Bronchial epithelial cell (primary cell): ENCODE measurements at regions not wholly inside any gene's neighbourhood (a gene's known extent, or its start where the extent isn't known, plus 50 kb on each side); places are given as distances from the start of the nearest gene placed in this dataset.

Experiments used
- DNase-seq: peaks from one replicate; pipeline ENCODE4 v3.0.0-alpha.2; 2010; ENCODE audit warnings: low read depth
- FAIRE-seq: peaks from 2 replicates; lab custom pipeline; 2011; peaks lifted over from hg19 to GRCh38; lab: Jason Lieb, UNC
- H3K27me3 ChIP-seq: 2 replicates; pipeline ENCODE4 v1.5.1; 2011; ENCODE audit warnings: low read length; ENCODE audit not compliant: control insufficient read depth, insufficient read depth
- H3K36me3 ChIP-seq: 2 replicates; pipeline ENCODE4 v1.5.1; 2011; ENCODE audit warnings: low read length; ENCODE audit not compliant: control insufficient read depth, insufficient read depth
- H3K4me3 ChIP-seq: 2 replicates; pipeline ENCODE4 v1.5.1; 2011; ENCODE audit warnings: mild to moderate bottlenecking, low read depth, low read length, control low read depth
- CTCF ChIP-seq: IDR thresholded peaks from 2 replicates; pipeline ENCODE4 v1.5.1; 2011; ENCODE audit warnings: mild to moderate bottlenecking, moderate library complexity, low read length, control low read depth, inconsistent platforms; ENCODE audit not compliant: insufficient read depth, severe bottlenecking

- DNase-seq = peak; percentile 82
- no peak for FAIRE-seq
- no peaks in the 10 kb centered on the region for H3K36me3 ChIP-seq
- H3K27me3 ChIP-seq = no peaks in the 10 kb centered on the region
- no peak overlapping the region for H3K4me3 ChIP-seq
- TF ChIP-seq CTCF = no peak
Measured at GRCh38 chr3:18732474-18732873, 307.3 kb upstream of the SATB1 start.

- FAIRE-seq (no peak), DNase-seq (no peak)
- no peak overlapping the region for H3K4me3 ChIP-seq
- no peak for TF ChIP-seq CTCF
- H3K27me3 ChIP-seq = no peaks in the 10 kb centered on the region
- H3K36me3 ChIP-seq = no peaks in the 10 kb centered on the region
Measured at GRCh38 chr3:18730491-18730890, 305.4 kb upstream of the SATB1 start.

- peak; percentile 8 for DNase-seq
- FAIRE-seq = no peak
- TF ChIP-seq CTCF = no peak
- no peak overlapping the region for H3K4me3 ChIP-seq
- H3K36me3 ChIP-seq = no peaks in the 10 kb centered on the region
- no peaks in the 10 kb centered on the region for H3K27me3 ChIP-seq
Measured at GRCh38 chr3:18729671-18730070, 304.5 kb upstream of the SATB1 start.

- H3K36me3 ChIP-seq = no peaks in the 10 kb centered on the region
- no peaks in the 10 kb centered on the region for H3K27me3 ChIP-seq
- no peak for FAIRE-seq
- peak; percentile 28 for DNase-seq
- TF ChIP-seq CTCF = no peak
- no peak overlapping the region for H3K4me3 ChIP-seq
Measured at GRCh38 chr3:18725668-18726407, 300.7 kb upstream of the SATB1 start.

GRCh38 chr3:18724456-18724855 is 299.3 kb upstream of the SATB1 start:
- Histone ChIP-seq H3K27me3 (no peaks in the 10 kb centered on the region), H3K36me3 (no peaks in the 10 kb centered on the region), H3K4me3 (no peak overlapping the region)
- DNase-seq (no peak), FAIRE-seq (no peak)
- TF ChIP-seq CTCF = no peak

GRCh38 chr3:18723206-18723810 is 298.2 kb upstream of the SATB1 start:
- Histone ChIP-seq H3K4me3 (no peak overlapping the region), H3K36me3 (no peaks in the 10 kb centered on the region), H3K27me3 (no peaks in the 10 kb centered on the region)
- TF ChIP-seq CTCF = no peak
- FAIRE-seq (no peak), DNase-seq (no peak)
